Suprapubic skin (tissue), 4 donors: ENCODE measurements at regions not wholly inside any gene's neighbourhood (a gene's known extent, or its start where the extent isn't known, plus 50 kb on each side); places are given as distances from the start of the nearest gene placed in this dataset.

Experiments used
- POLR2A ChIP-seq, 2 donors: fragments of 450-650 bp; IDR thresholded peaks; one replicate each; pipeline ENCODE4 v1.6.1; 2017; ENCODE audit warnings: antibody characterized with exemption in 2 of 2, mild to moderate bottlenecking in 2 of 2, moderate library complexity in 2 of 2
- POLR2AphosphoS5 ChIP-seq, 3 donors: sonication (generic); formaldehyde crosslinking; IDR thresholded peaks; one replicate each; pipeline ENCODE4 v1.6.1; 2017; ENCODE audit warnings: antibody characterized with exemption in 3 of 3
- TF ChIP-seq, protein P1 (sequence below), 2 donors: fragments of 200-600 bp in 1 of 2; fragments of 450-650 bp in 1 of 2; sonication (generic) in 1 of 2; IDR thresholded peaks; one replicate each; pipeline ENCODE4 v1.5.1; 2016 to 2019; ENCODE audit warnings: antibody characterized with exemption in 2 of 2, mild to moderate bottlenecking in 1 of 2, moderate library complexity in 1 of 2

DNA sequence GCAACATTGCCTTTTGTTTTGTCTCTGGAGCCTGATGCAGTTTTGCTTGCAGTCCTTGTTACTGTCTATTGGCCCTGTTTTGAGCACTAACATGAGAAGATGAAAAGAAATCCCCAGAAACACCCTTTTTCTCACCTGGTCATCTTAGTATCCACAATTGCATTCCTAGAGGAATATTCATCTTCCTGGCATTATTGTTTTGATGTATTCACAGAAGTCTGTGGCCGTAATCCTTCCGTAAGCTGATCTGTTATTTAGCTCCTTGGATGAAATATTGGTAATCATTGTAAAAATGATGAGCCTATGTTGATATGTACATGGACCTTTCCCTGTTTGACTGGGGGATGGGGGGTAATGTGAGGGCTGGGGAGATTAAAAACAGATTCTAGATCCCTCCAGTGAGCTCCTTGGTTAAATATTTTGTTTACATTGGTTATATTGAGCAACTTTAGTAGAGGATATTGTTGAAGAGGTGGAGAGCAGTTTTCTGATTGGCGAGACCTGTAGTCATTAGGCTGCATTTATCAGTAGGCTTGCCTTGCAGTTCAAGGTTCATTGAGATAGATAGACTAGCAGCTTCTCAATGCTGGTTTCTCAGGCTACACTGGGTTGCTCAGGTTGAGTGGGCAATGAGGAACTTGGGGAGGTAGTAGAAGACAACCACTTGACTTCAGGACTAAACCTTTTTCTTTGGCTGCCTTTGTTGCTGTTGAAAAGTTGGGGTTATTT lies 117.5 kb downstream of the MACIR start:
- TF ChIP-seq POLR2AphosphoS5 (IDR thresholded peaks at IDR 0.05) (no peak), POLR2A (IDR thresholded peaks at IDR 0.05) (no peak)
- TF ChIP-seq, protein P1, sequence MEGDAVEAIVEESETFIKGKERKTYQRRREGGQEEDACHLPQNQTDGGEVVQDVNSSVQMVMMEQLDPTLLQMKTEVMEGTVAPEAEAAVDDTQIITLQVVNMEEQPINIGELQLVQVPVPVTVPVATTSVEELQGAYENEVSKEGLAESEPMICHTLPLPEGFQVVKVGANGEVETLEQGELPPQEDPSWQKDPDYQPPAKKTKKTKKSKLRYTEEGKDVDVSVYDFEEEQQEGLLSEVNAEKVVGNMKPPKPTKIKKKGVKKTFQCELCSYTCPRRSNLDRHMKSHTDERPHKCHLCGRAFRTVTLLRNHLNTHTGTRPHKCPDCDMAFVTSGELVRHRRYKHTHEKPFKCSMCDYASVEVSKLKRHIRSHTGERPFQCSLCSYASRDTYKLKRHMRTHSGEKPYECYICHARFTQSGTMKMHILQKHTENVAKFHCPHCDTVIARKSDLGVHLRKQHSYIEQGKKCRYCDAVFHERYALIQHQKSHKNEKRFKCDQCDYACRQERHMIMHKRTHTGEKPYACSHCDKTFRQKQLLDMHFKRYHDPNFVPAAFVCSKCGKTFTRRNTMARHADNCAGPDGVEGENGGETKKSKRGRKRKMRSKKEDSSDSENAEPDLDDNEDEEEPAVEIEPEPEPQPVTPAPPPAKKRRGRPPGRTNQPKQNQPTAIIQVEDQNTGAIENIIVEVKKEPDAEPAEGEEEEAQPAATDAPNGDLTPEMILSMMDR (IDR thresholded peaks at IDR 0.05) = no peak
